Activated naive CD8-positive, alpha-beta T cell treated with anti-CD3 and anti-CD28 coated beads for 36 hours (primary cell): ENCODE measurements at regions not wholly inside any gene's neighbourhood (a gene's known extent, or its start where the extent isn't known, plus 50 kb on each side); places are given as distances from the start of the nearest gene placed in this dataset.

Experiments
- DNase-seq: peaks from one replicate; pipeline ENCODE4 v3.0.0; 2021
- H3K27ac Mint-ChIP-seq: one replicate; pipeline ENCODE4 v1.8.0; 2022; ENCODE audit warnings: mild to moderate bottlenecking, moderate library complexity, mixed read lengths
- H3K27me3 Mint-ChIP-seq: one replicate; pipeline ENCODE4 v1.8.0; 2022; ENCODE audit warnings: mild to moderate bottlenecking, mixed read lengths
- H3K36me3 Mint-ChIP-seq: one replicate; pipeline ENCODE4 v1.8.0; 2021; ENCODE audit warnings: mild to moderate bottlenecking, mixed read lengths
- H3K4me1 Mint-ChIP-seq: one replicate; pipeline ENCODE4 v1.8.0; 2021; ENCODE audit warnings: mixed read lengths
- H3K4me3 Mint-ChIP-seq: one replicate; pipeline ENCODE4 v1.8.0; 2022; ENCODE audit warnings: mild to moderate bottlenecking, moderate library complexity, mixed read lengths
- H3K9me3 Mint-ChIP-seq: one replicate; pipeline ENCODE4 v1.8.0; 2022; ENCODE audit warnings: mixed read lengths

DNA sequence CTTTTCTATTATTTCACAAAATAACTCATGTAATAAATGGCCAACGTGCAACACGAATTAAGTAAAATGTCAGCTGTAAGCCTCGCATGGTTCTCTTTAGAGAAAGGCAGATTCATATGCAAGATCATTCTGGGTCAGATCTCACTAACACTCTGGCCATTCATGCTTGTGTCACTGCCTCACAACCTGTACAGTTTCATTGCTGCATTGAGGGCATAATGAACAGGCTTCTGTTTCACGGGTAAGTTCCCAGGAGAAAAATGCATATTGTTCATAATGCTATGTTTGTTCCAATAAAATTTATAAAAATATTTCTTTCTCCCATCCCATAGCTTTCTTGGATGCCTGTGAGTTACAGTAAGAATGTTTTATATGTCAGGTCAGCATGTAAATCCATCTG, 734.0 kb upstream of the ANKRD30A start:
- Mint-ChIP-seq H3K9me3 (peaks cover 4% of the 10 kb centered on the region), H3K27me3 (no peaks in the 10 kb centered on the region), H3K4me1 (no peaks in the 10 kb centered on the region), H3K27ac (no peak overlapping the region), H3K4me3 (no peak overlapping the region), H3K36me3 (no peaks in the 10 kb centered on the region)
- no peak for DNase-seq

DNA sequence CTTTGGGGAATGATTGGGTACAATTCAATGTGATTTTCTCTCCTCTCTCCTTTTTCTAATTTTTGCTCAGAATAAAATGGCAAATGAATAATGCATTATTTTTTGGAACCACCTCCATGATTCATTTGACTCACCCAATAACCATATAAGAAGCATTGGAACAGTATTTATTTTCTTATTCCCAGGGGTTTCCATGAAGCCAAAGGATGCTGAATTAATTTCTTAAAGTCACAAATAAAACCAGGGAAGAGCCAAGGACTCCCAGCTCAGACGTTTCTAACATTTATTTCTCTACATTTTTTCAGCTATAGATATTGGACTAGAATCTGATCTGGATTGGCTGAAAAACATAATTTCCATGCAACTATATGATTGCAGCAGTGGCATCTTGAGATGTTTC, 735.2 kb upstream of the ANKRD30A start:
- H3K36me3 Mint-ChIP-seq: no peaks in the 10 kb centered on the region
- no peaks in the 10 kb centered on the region for H3K4me1 Mint-ChIP-seq
- no peak for DNase-seq
- H3K9me3 Mint-ChIP-seq: peaks cover 4% of the 10 kb centered on the region
- H3K27ac Mint-ChIP-seq: no peak overlapping the region
- H3K27me3 Mint-ChIP-seq: no peaks in the 10 kb centered on the region
- H3K4me3 Mint-ChIP-seq: no peak overlapping the region

DNA sequence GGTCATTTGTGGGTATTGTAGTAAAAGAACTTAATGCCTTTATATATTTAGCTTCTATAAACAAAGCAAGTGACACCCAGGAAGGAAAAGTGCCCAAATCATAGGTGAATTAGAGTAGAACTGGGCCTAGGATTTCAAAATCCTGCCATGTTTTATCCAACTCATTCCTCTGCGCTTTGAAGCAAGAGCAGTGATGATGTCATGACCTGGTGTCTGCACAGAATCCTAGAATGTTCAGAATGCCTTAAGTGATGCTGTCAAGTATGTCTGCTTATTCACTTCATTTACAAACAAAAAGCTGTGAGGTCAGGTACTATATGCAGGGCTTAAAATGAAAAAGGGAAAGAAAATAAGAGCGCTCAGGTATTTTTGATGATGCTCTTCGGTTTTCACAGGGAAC, 737.2 kb upstream of the ANKRD30A start:
- Mint-ChIP-seq H3K36me3 (no peaks in the 10 kb centered on the region), H3K4me1 (no peaks in the 10 kb centered on the region), H3K4me3 (no peak overlapping the region), H3K27me3 (no peaks in the 10 kb centered on the region), H3K27ac (no peak overlapping the region), H3K9me3 (no peaks in the 10 kb centered on the region)
- DNase-seq: no peak

DNA sequence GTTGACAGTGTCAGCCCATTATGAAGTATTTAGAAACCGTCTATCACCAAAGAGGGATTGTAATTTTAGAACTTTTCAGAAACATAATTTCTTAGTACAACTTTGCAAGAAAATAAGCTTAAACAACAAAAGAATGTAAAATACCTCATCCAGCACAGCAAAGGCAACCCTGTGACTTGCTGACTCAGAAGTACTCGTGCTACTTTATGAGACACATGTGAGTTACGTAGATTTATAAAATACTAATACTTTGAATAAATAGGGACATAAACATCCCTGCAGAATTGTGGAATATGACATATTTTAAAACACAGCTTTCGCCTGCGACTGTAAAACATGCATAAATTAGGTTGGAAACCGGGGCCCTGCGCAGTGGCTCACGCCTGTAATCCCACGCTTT, 739.7 kb upstream of the ANKRD30A start:
- H3K27ac Mint-ChIP-seq: no peak overlapping the region
- no peaks in the 10 kb centered on the region for H3K36me3 Mint-ChIP-seq
- DNase-seq: no peak
- no peaks in the 10 kb centered on the region for H3K27me3 Mint-ChIP-seq
- no peaks in the 10 kb centered on the region for H3K9me3 Mint-ChIP-seq
- no peak overlapping the region for H3K4me3 Mint-ChIP-seq
- no peaks in the 10 kb centered on the region for H3K4me1 Mint-ChIP-seq

DNA sequence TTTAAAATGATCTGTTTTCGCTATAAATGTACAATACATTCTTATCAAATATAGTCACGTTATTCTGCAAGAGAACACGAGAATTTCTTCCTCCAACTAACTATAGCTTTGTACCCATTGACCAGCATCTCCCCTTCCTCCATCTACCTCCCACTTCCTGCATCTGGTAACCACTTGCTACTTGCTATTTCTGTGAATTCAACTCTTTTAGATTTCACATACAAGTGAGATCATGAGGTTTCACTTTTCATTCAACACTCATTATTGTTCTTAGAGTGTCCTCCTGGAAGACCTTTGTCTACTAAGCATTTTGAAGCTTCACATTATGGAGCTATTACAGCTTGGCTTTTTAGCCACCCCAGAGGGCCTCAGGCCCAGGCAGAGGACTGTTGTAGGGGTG, 741.3 kb upstream of the FZD8 start:
- H3K36me3 Mint-ChIP-seq: no peaks in the 10 kb centered on the region
- no peak for DNase-seq
- no peaks in the 10 kb centered on the region for H3K4me1 Mint-ChIP-seq
- no peaks in the 10 kb centered on the region for H3K27me3 Mint-ChIP-seq
- H3K9me3 Mint-ChIP-seq: peaks cover 4% of the 10 kb centered on the region
- H3K27ac Mint-ChIP-seq: no peak overlapping the region
- no peak overlapping the region for H3K4me3 Mint-ChIP-seq

DNA sequence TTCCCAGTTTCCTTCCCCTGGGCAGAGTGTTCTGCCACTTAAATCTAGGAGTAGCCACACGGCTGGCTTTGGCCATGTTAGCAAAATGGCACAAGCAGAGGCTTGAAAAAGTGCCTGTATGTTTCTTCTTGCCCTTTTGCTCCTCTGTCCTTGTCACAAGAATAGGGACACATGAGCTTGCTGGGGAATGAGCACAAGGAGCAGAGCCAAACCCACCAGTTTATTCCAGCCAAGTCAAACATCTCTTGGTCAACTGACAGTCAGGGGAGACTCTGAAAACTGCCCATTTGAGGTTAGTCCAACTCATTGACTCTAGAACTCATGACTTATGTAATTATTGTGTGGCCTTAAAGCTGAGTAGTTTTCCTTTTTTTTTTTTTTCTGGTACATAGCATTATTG, 739.7 kb upstream of the FZD8 start:
- no peak for DNase-seq
- H3K9me3 Mint-ChIP-seq: peaks cover 7% of the 10 kb centered on the region
- H3K4me1 Mint-ChIP-seq: no peaks in the 10 kb centered on the region
- H3K4me3 Mint-ChIP-seq: no peak overlapping the region
- no peaks in the 10 kb centered on the region for H3K36me3 Mint-ChIP-seq
- no peaks in the 10 kb centered on the region for H3K27me3 Mint-ChIP-seq
- H3K27ac Mint-ChIP-seq: no peak overlapping the region

DNA sequence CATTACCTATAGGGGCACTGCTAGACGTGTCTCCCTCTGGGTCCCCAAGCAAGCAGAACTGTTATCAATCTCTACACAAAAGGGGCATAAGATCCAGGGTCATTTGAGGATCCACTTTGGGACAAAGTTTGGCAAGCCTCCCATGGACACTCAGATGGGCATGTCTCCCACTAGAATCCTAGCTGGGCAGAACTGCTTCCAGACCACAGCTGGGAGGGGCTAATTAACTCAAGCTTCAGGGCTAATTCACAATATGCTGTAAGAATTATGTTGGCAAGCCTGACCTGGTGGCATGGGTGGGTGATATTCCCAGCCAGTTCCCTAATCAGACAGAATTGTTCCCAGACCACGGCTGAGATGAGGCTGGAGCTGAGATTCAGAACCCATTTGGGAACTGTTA, 738.4 kb upstream of the FZD8 start:
- Mint-ChIP-seq H3K36me3 (no peaks in the 10 kb centered on the region), H3K4me3 (no peak overlapping the region), H3K9me3 (peaks cover 7% of the 10 kb centered on the region), H3K4me1 (no peaks in the 10 kb centered on the region), H3K27ac (no peak overlapping the region), H3K27me3 (no peaks in the 10 kb centered on the region)
- no peak for DNase-seq

DNA sequence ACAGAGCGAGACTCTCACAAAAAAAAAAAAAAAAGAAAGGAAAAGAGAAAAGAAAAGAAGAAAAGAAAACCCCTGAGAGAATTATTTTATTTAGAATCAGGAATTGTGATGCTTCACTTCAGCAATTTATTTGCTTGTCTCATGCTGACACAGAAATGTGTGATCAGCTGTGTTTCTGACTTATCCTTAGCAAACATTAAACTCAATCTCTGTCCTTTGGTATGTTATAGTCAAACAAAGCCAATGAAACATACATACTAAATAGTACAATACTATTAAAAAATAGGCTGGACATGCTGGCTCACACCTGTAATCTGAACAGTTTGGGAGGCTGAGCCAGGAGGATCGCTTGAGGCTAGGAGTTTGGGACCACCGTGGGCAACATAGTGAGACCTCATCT, 733.0 kb upstream of the FZD8 start:
- Mint-ChIP-seq H3K27me3 (no peaks in the 10 kb centered on the region), H3K36me3 (no peaks in the 10 kb centered on the region), H3K4me3 (no peak overlapping the region), H3K27ac (no peak overlapping the region), H3K4me1 (no peaks in the 10 kb centered on the region), H3K9me3 (peaks cover 9% of the 10 kb centered on the region)
- no peak for DNase-seq

DNA sequence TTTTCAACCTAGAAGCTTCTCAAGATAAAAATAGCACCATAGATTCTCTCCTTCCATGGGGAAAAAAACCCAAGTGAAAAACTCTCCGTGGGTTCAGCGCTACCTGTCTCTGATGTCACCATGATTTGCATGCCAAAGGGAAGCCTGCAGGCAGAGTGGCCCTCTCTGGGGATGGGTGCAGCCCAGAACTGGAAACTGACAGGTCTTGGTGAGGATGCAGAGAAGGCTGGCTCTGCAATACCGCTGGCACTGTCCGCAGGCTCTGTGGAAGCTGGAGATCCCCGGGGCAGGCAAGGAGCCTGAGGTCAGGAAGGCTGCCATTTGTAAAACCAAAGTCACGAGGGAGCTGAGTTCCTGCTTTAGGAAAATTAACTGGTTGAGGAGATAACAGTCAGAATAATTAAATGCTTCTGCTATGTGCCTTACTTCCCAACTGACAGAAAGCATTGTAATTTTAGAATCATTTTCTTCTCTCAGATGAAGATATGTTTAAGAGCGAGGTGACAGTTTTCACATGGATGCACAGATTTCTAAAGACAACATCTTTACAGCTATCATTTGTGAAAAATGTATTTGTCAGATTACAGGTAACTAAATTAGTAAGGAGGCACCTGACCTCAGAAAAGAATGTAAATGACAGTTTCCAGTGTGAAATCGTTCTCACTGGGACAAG, 731.5 kb upstream of the FZD8 start:
- DNase-seq: no peak
- no peaks in the 10 kb centered on the region for H3K27me3 Mint-ChIP-seq
- H3K27ac Mint-ChIP-seq: no peak overlapping the region
- H3K36me3 Mint-ChIP-seq: no peaks in the 10 kb centered on the region
- no peaks in the 10 kb centered on the region for H3K4me1 Mint-ChIP-seq
- no peak overlapping the region for H3K4me3 Mint-ChIP-seq
- peaks cover 8% of the 10 kb centered on the region for H3K9me3 Mint-ChIP-seq

DNA sequence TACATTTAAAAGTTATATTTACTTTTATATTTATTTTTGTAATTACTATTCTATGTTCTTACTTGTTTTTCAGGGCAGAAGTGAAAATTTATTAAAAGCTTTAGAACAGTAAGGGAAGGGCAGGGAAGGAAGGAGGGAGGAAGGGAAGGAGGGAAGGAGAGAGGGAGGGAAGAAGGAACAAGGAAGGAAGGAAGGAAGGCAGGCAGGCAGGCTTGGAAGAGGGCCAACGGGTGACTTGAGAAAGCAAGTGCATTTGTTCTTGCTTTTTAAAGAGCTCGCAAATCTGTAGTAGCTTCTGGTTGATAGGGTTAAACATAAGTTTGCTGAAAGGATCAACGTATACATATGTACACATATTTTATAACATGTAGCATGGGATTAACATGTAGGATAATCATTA, 725.3 kb upstream of the FZD8 start:
- no peaks in the 10 kb centered on the region for H3K27me3 Mint-ChIP-seq
- no peak overlapping the region for H3K4me3 Mint-ChIP-seq
- peaks cover 4% of the 10 kb centered on the region for H3K9me3 Mint-ChIP-seq
- H3K4me1 Mint-ChIP-seq: no peaks in the 10 kb centered on the region
- no peaks in the 10 kb centered on the region for H3K36me3 Mint-ChIP-seq
- no peak overlapping the region for H3K27ac Mint-ChIP-seq
- DNase-seq: no peak

DNA sequence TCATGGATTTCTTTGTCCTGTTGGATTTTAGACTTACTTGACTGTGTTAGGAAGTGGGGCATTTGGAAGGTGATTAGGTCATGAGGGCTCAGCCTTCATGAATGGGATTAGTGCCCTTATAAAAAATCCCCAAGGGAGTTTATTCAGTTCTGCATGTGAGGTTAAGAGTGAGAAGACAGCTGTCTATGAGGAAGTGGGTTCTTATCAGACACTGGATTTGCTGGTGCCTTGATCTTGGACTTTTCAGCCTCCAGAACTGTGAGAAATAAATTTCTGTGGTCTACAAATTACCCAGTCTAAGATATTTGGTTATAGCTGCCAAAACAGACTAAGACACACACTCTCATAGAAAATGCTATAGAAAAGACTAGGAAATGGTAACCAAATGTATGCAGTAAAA, 724.7 kb upstream of the FZD8 start:
- Mint-ChIP-seq H3K9me3 (peaks cover 4% of the 10 kb centered on the region), H3K27ac (no peak overlapping the region), H3K4me1 (no peaks in the 10 kb centered on the region), H3K36me3 (no peaks in the 10 kb centered on the region), H3K27me3 (no peaks in the 10 kb centered on the region), H3K4me3 (no peak overlapping the region)
- DNase-seq: no peak

DNA sequence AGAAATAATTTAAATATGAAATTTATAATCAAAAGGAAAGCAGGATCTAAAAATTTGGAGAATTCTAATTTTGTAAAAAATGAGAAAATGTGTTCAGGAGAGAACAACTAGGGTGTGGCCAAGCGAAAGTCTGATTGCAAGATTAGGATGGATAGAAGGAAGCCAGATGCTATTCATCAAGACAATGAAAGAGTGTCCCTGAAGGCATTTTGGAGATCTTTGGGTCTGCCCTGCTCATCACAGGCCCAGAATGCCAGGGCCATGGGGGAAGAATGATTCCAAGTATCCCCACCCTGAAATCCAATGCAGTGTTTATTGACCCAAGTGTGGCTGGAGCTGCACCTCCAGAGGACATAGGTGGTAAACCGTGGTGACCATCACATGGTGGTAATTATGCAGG, 724.0 kb upstream of the FZD8 start:
- H3K27me3 Mint-ChIP-seq: no peaks in the 10 kb centered on the region
- no peak for DNase-seq
- H3K4me3 Mint-ChIP-seq: no peak overlapping the region
- H3K9me3 Mint-ChIP-seq: peaks cover 4% of the 10 kb centered on the region
- H3K36me3 Mint-ChIP-seq: no peaks in the 10 kb centered on the region
- no peaks in the 10 kb centered on the region for H3K4me1 Mint-ChIP-seq
- H3K27ac Mint-ChIP-seq: no peak overlapping the region

DNA sequence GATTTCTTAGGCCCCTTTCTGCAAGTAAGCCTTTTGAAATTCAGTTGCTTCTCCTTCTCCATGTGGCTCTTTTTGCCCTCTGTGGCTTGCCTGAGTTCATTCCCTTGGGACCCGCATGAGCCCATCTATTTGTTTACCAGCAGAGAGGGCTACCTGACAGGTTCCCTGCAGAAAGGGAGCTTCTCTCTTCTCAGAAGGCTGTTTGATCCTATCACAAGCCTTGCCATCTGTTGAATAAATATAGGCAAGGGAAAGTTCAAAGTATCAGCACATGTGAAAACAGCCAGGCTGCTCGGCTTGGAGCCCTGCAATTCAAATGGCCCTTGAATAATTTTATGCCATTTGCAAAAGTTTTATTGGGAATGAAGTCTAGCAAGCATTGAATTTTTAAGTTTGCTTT, 720.2 kb upstream of the FZD8 start:
- H3K27ac Mint-ChIP-seq: no peak overlapping the region
- H3K36me3 Mint-ChIP-seq: no peaks in the 10 kb centered on the region
- H3K9me3 Mint-ChIP-seq: peaks cover 4% of the 10 kb centered on the region
- no peak overlapping the region for H3K4me3 Mint-ChIP-seq
- H3K27me3 Mint-ChIP-seq: no peaks in the 10 kb centered on the region
- DNase-seq: no peak
- H3K4me1 Mint-ChIP-seq: no peaks in the 10 kb centered on the region

DNA sequence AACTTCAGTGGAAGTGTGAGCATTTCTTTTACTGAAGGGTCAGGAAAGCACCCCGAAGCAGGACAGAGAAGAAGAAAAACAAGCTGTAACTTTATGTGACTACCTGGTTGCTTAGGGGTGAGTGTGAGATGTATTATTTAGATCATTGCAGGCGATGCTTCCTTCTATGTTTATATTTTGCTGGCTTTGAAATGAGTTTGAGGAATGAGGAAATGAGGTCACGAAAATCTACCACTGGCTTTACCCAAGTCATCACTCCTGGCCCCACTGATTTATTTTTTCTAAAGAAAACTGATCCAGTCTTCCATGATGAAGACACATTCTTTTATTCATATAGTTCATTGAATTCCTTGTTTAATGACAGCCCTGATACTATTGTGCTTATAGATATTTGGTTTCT, 716.6 kb upstream of the FZD8 start:
- DNase-seq: no peak
- Mint-ChIP-seq H3K9me3 (peaks cover 4% of the 10 kb centered on the region), H3K4me1 (no peaks in the 10 kb centered on the region), H3K36me3 (no peaks in the 10 kb centered on the region), H3K27me3 (no peaks in the 10 kb centered on the region), H3K4me3 (no peak overlapping the region), H3K27ac (no peak overlapping the region)

DNA sequence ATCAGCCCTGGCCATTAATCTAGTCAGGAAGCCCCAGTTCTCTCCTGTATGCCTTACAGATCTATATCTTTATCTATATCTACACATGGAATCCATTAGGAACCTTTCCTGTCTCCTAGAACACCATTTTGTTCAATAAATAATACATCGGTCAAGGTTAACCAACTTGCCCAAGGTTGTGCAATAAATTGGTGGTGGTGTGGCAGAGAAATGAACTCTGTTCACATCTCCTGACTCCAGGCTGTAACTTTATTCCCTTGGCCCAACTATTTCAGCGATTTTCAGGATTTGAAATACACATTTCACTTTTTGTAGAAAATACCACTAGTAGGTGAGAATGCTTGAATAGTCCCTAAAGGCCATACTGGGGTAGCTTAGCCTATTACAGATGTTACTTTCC, 712.5 kb upstream of the FZD8 start:
- H3K4me3 Mint-ChIP-seq: no peak overlapping the region

DNA sequence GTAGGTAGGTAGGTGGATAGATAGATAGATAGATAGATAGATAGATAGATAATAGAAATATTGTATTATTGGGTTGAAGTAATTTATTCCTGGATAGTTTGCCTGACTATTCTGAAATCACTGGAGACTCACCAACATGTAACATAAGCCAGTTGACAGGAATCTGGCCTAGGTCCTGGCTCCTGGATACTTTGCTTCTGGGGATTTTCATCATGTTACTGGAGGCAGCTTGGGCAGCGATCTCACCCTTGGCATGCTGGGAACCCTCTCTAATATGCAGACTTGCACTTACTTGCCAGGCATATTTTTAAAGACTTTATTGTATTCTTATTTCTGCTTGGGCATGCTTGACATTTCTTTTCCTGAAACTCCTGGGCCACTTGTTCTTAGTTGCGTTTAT, 709.1 kb upstream of the FZD8 start:
- no peaks in the 10 kb centered on the region for H3K27me3 Mint-ChIP-seq
- DNase-seq: no peak
- H3K36me3 Mint-ChIP-seq: no peaks in the 10 kb centered on the region
- H3K4me3 Mint-ChIP-seq: no peak overlapping the region
- H3K9me3 Mint-ChIP-seq: peaks cover 1% of the 10 kb centered on the region
- no peaks in the 10 kb centered on the region for H3K4me1 Mint-ChIP-seq
- H3K27ac Mint-ChIP-seq: no peak overlapping the region

More for the DNA sequence above, 712.5 kb upstream of the FZD8 start:
- Mint-ChIP-seq H3K4me1 (no peaks in the 10 kb centered on the region), H3K27ac (no peak overlapping the region), H3K9me3 (peaks cover 4% of the 10 kb centered on the region), H3K36me3 (no peaks in the 10 kb centered on the region), H3K27me3 (no peaks in the 10 kb centered on the region)
- no peak for DNase-seq
